HG03342 (cell line): ENCODE measurements at regions not wholly inside any gene's neighbourhood (a gene's known extent, or its start where the extent isn't known, plus 50 kb on each side); places are given as distances from the start of the nearest gene placed in this dataset.
"Not testable (repeated sequence)": the region's sequence is repeated elsewhere in the genome, so short reads cannot be mapped to it uniquely, and the experiment has no call there.

Experiments used
- ATAC-seq: cut with Tn5 transposase; IDR thresholded peaks from one replicate; pipeline ENCODE4 v1.9.1; 2021; ENCODE audit warnings: mild to moderate bottlenecking, moderate library complexity; ENCODE audit not compliant: unreplicated experiment

- no peak for ATAC-seq
Observed at GRCh38 chr4:77501851-77502250, 103.8 kb upstream of the CXCL13 start.

- no peak for ATAC-seq
Observed at GRCh38 chr4:77504407-77504806, 101.2 kb upstream of the CXCL13 start.

GRCh38 chr4:77505275-77505957 lies 100.2 kb upstream of the CXCL13 start:
- ATAC-seq = no peak

- ATAC-seq = no peak
Observed at GRCh38 chr4:77505958-77506319, 99.7 kb upstream of the CXCL13 start.

GRCh38 chr4:77510367-77510766 lies 95.3 kb upstream of the CXCL13 start:
- ATAC-seq = no peak

GRCh38 chr4:77525538-77525937 lies 80.1 kb upstream of the CXCL13 start:
- no peak for ATAC-seq

- not testable (repeated sequence) for ATAC-seq
Observed at GRCh38 chr4:77527900-77528299, 77.7 kb upstream of the CXCL13 start.

- ATAC-seq = no peak
Observed at GRCh38 chr4:77538144-77538543, 67.5 kb upstream of the CXCL13 start.

GRCh38 chr4:77538574-77539157 lies 67.0 kb upstream of the CXCL13 start:
- no peak for ATAC-seq
